GM23248 (cell line): ENCODE measurements at regions not wholly inside any gene's neighbourhood (a gene's known extent, or its start where the extent isn't known, plus 50 kb on each side); places are given as distances from the start of the nearest gene placed in this dataset.

Experiments
- EZH2 ChIP-seq: fragments of 200-600 bp; sonication (generic); IDR thresholded peaks from 2 replicates; pipeline ENCODE4 v1.6.1; 2018; ENCODE audit warnings: antibody characterized with exemption, mild to moderate bottlenecking; ENCODE audit not compliant: insufficient read depth, poor library complexity, severe bottlenecking
- EZH2phosphoT487 ChIP-seq: fragments of 200-600 bp; sonication (generic); IDR thresholded peaks from 2 replicates; pipeline ENCODE4 v1.6.1; 2018; ENCODE audit warnings: antibody characterized with exemption, moderate library complexity, mild to moderate bottlenecking, low read depth; ENCODE audit not compliant: insufficient read depth

DNA sequence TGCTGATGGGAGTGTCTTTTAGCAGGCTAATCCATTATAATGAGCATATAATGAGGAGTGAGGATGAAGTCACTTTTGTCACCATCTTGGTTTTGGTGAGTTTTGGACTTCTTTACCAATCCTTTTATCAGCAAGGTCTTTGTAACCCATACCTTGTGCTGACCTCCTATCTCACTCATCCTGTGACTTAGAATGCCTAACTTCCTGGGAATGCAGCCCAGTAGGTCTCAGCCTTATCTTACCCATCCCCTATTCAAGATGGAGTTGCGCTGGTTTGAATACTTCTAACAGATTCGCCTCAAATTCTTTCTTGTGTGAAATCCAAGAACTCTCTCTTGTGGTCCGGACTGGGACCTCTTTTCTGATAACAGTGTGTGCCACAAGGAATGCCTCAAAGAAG is 253.1 kb upstream of the CACNA2D1 start:
- no peak for TF ChIP-seq EZH2phosphoT487
- TF ChIP-seq EZH2: no peak
